NT2/D1 (cell line): ENCODE measurements at regions not wholly inside any gene's neighbourhood (a gene's known extent, or its start where the extent isn't known, plus 50 kb on each side); places are given as distances from the start of the nearest gene placed in this dataset.

Experiments used
- SUZ12 ChIP-seq: IDR thresholded peaks from 2 replicates; pipeline ENCODE4 v1.6.1; 2011; ENCODE audit not compliant: insufficient read length, insufficient read depth; ENCODE audit errors: extremely low read depth
- ZNF274 ChIP-seq: IDR thresholded peaks from 2 replicates; pipeline ENCODE4 v1.6.1; 2011; ENCODE audit warnings: mild to moderate bottlenecking, low read depth, low read length

DNA sequence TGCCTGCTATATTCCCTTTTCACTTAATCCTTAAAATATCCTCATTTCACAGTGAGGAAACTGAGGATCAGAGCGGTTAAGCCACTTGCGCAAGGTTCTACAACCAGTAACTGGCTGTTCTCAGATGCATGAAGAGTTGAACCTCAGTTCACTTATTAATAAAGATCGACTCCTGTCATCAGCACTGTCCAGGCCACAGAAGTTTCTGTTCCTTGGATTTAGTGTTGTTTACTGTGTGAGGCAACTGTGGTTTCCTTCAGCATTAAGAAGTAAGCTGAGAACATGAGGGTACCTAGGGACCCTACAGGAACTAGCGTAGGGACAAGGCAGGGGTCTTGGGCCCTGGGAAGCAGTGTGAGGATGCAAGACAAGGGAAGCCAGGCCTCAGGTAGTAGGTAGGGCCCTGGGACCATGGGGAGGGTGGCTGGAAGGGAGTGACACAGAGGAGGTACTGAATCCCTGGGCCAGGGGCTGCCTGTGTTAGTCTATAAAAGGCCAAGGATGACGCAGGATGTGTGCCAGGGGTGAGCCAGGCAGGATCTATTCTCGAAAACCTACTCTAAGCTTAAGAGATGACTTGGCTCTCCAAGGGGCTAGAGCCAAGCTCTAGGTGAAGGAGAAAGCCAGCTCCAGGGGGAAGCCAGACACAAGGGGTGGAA lies 181.2 kb upstream of the CSF3R start:
- TF ChIP-seq ZNF274, result no peak
- no peak for TF ChIP-seq SUZ12
